HG03520 (cell line): ENCODE measurements at regions not wholly inside any gene's neighbourhood (a gene's known extent, or its start where the extent isn't known, plus 50 kb on each side); places are given as distances from the start of the nearest gene placed in this dataset.

ENCODE experiments used
- ATAC-seq: cut with Tn5 transposase; IDR thresholded peaks from one replicate; pipeline ENCODE4 v1.9.1; 2021; ENCODE audit warnings: mild to moderate bottlenecking, moderate library complexity; ENCODE audit not compliant: unreplicated experiment

DNA sequence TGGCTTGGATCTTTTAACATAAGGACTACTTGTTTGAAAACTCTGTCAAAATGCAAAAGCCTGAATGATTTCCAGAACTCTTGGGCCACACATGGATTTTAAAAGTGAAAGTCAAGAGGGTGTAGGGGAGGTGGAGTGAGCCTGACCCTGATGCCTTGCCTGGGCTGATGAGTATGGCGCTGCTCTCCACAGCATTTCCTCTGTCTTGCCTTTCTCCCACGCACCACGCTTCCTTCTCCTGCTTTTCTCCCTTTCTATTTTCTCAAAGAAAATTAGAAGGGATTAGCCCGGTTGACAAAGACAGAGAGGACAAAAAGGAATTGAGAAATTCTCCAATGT, 207.0 kb upstream of the CCDC68 start:
- no peak for ATAC-seq

DNA sequence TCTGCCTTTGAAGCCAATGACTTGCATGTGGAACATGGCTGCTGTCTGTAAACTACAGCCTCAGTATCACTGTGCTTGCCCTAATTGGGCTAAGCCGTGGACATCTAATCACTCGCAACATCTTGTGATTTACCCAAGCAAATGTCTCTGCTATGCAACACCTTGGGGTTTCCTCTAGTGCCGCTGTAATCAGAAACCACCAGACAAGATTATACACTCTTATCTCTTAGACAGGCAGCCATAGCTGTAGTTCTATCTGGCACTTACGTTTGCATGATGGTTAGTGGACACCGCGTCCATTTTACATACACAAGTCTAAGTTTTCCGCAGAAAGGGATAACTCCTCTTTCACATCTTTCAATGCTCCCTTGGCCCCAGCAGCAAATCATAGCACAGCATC, 204.3 kb upstream of the CCDC68 start:
- no peak for ATAC-seq

DNA sequence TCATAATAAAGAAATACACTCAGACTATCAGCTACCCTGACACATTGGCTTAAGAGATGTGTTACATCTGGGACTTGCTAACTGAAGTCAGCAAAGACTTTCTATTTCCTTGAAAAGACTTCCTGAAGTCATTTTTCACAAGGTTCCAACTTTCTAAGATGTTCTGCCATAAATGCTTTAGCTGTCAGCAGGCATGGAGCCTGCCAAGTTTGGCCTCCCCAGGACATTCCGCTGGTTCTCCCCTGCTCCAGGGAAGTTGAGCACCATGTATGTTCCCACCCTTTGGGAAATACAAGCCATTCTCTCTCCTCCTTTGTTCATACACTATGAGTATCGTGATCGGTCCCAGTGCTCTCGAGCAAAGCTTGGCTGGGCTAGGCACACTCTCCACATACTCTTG, 202.7 kb upstream of the CCDC68 start:
- ATAC-seq, result no peak

DNA sequence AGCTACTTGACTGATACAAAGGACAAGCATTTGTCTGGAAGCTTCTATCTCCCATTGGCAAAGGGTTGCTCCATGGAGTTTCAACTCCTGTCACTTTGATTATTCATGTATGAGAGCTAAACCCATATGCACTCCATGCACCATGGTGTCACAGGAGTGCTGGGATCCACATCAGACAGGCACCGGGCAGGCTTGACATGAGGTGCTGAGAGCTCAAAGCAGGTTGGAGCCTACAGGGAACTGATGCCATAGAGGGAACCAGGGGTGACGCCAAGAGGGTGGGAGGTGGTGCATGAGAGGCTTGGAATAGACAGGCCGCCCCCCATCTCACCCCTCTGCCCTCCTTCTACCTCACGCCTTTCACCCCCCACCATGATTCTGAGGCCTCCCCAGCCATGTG, 199.8 kb upstream of the CCDC68 start:
- no peak for ATAC-seq

DNA sequence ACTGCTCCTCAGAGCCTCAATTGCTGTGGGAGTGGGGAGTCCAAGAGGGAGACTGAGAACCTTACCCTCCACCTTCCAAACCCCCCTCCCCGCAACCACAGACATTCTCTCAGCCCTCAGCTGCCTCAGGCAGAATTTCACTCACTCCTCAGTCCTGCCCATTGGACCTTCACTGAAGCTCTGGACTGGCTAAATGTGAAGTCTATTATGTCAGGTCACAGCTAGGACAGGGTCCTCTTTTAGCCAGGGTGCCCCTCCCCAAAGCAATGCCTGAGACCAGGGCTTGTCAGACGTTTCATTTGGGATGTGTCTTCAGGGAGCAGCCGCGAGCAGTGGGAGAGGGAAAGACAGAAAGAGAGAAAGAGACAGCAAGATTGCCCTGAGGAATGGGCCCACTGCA, 199.3 kb upstream of the CCDC68 start:
- no peak for ATAC-seq

DNA sequence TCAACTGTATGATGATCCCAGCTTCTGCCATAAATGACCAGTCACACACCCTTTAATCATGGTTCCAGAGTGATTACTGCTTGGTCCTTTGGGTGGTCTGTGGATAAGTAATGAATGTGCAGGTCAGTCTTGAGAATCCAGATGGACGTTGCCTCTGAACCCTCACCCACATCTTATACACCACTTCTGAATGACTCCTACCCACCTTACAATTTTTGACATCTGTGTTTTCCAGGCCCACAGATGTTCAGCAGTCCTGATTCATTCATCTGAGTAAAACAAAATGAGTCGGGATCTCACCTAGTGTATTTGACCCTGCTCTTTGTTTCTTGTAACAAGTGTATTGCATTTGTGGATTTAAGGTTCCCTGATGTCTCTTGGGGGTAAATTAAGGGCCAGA, 194.1 kb upstream of the CCDC68 start:
- no peak for ATAC-seq

DNA sequence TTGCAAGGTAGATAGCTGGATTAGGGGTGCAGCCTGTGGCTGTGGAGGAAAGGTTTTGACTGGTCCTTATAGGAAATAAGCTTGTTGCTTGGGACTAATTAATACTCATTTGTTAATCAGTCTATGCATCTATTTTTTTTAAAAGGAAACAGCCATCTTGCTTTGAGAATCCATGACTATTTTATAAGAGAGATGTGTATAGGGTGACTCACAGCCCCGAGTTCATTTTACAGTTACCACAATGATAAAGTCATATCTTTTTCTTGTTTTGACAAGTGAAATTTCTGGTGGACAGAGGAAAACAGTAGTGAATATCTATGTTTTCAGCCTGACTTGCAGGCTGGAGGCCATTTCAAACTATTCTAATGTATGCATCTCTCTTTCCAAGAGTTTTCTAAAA, 193.5 kb upstream of the CCDC68 start:
- ATAC-seq, result no peak

DNA sequence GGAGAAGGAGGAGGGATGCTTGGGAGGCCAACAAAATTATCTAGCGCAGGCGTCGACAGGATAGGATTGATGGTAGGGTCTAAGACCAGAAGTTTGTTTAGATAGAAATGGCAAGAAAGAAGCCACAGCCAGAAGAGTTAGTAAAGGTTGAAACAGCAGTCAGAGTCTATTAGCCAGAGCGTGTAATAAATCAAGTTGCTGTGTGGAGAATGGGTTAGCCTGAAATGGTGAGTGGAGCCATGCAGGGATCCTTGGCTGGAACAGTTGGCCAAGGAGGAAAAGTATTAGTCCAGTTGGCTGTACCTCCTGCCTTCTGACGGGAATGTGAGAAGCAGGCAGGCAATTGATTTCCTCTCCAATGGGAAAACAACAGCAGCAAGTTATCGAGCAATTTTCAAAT, 190.7 kb upstream of the CCDC68 start:
- no peak for ATAC-seq

DNA sequence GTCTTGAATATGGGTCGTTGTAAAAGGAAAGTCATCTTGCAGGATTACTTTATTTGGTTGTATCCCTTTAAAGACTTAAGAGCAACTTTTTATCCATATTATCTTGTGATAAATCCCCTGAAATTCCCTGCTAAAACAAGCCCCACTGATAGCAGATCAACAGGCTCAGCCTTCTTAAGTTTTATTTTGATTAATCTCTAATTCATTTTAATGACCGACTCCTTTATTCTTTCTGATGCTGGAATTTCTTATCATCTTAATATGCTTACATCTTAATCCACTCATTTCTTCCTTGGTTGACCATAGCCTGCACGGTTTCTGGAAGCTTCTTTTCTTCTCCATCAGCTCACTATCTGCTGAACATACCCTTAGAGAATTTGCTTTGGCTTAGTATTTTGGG, 188.5 kb upstream of the CCDC68 start:
- ATAC-seq, result no peak

DNA sequence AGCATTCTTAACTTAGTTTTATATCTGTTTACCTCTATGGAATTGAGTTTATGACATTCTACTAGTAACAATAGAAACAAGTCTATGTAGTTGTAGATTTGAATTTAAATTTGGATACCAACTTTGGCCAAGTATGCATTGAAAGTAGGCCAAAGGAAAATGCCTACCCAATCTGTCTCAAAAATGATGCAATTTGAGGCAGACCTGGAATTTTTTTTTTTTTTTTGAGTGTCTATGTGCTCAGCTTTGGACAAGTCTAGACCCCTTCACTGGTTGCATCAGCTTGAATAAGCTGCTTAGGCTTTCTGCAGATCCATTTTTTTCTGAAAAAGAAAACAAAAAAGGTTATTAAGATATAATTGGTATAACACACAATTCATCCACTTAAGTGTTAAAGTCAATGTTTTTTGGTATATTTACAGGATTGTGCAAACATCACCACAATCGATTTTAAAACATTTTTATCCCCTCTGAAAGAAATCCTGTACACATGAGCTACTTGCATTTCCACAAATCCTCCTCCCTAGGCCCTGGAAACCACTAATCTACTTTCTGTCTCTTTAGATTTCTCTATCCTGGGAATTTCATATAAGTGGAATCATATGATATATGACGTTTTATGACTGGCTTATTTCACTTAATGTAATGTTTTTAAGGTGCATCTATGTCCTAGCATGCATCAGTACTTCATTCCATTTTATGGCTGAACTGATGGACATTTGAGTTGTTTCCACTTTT, 185.1 kb upstream of the CCDC68 start:
- no peak for ATAC-seq

DNA sequence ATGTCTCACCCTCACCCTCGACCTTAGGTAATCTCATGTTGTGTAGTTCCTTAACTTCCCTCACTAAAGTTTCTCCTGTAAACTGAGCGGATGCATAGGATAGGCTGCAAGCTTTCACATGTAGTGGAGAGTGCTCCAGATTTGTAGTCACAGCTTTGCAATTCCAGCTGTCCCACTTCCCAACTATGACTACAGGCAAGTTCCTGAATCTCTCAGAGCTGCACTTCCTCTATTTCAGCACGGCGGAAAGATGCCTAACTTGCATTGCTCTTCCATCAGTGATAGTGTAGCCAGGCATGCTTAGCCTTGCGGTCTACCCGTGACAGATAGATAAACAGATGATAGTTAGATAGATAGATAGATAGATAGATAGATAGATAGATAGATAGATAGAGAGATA, 183.1 kb upstream of the CCDC68 start:
- ATAC-seq, result no peak

DNA sequence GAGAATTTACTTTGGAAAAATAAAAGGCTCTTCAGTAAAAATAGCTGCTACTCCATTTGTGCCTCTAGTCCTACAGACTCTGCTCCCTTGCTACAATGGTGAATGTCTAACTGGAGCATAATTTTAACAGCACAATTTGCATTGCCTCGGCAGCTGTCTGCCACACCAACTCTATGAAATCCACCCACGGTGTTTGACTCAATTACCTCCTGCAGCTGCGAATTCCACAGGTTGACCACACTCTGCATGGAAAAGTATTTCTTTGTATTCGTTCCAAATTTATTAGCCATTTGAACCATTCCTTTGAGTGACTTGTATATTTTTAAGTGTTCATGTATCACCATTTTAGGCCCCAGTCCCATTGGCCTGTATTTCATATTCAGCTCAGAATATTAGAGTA, 182.1 kb upstream of the CCDC68 start:
- no peak for ATAC-seq

DNA sequence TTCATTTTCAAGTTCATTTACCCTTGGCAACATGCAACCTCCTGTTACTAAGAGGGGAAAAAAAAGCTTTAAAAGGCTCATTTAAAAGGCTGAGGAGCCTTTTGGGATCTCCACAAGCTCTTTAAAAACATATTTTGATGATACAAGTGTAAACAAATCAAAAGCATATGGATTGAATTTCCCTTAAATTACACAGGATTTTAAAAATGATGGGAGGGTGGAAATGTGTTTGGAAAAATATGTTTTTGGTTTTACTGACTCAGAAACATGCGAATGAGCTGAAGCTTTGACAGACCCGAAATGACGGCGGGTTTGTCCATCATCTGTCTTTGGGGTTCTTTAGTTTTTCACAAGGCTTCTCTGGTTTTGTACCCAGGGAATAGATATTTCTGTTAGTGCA, 180.6 kb upstream of the CCDC68 start:
- ATAC-seq, result no peak

DNA sequence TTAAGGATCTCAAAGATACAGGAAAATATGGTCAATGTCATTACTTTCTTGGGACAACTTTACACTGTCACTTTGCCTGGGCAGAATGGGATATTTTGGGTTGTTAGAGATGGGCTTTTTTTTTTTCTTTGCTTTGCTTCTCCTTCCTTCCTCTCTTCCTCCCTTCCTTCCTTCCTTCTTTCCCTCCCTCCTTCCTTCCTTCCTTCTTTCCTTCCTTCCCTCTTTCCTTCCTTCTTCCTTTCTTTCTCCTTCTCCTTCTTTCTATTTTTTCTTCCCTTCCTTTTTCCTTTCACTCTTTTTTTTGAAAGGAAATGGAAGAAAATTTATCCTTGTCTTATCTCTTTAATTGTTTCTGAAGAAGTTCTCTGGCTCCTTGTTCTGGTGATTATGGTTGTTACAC, 180.0 kb upstream of the CCDC68 start:
- no peak for ATAC-seq

DNA sequence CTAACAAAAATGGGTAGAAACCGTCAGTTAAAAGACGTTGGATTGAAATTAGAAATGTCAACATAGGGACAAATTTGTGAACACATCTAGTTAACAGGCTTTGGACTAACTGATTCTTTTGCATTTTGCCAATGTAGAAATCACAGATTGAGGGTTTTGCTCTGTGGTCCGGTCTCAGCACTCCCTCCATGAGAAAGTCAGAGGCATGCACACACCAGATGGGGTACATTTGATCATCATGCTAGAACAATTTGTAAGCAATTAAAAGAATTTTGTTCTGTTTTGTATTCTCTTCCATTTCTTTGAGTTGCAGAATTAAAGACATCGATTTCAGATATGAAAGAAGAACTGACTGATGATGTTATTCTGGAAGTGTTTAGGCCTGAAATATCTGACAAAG, 179.1 kb upstream of the CCDC68 start:
- ATAC-seq, result no peak

DNA sequence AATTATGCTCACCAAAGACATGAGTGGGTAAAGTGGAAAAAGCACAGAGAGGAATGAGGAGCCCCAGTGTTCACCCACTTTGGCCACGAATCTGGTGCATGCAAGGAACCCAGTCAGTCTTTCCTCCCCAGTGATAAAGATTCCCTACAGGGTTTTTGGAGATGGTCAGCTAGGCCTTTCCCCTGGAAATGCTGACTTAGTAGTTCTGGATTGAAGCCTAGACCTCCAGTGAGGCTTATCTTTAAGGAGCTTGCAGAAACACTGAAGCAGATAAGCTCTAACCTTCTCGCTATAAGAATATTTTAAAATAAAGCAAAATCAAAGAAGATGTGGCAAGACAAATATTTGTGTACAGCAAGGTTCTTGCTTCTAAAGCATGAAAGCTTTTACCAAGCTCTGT, 178.3 kb upstream of the CCDC68 start:
- ATAC-seq, result no peak

DNA sequence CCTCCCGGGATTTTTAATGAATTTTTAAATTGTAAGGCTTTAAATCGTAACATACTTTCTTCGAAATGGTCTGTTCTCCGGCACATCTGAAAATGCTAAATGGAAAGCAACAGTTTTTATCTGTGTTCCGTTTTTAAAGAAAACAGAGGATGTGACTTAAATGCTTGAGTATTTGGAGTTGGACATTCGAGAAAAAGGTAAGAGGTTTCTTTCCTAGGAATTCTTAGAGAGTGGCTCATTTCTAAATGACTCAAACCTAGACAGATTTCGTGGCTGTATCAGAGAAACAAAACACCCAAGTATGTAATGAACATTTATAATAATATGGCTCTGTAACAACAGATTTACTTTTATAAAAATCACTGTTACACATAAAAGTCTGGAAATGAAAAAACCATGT, 177.6 kb upstream of the CCDC68 start:
- ATAC-seq, result no peak

DNA sequence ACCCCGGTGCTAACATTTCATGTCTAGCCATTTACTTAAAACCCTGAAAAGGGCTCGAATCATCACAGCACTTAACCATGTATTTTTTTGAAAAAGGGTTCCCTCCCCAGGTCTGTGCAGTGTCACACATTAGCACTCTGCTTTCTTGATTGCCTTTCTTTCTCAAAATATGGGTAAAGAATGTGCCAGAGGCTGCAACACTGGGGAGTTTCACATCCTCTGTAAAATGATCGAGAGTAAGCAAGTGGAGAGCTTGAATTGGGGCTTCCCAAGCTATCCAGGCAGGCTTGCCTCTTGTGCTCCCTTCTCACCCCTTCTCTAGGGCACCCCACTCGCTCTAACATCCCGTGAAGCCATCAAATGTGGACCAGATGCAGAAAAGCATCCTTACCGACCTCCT, 177.0 kb upstream of the CCDC68 start:
- peak; percentile 46 for ATAC-seq

DNA sequence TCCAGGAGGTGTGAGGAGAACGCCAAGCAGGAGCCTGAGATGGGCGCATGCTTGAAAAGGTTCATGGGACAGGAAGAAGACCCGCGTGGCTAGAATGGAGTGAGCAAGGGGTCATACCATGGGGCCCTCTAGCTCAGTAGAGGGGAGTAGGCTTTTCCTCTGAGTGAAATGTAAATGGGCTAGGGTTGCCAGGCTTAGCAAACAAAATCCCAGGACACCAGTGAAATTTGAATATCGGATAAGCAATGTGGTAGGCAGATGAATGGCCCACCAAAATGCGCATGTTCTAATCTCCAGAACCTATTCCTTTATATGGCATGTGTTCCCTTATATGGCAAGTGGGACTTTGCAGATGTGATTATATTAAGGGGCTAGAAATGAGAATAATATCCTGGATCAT, 174.1 kb upstream of the CCDC68 start:
- ATAC-seq, result no peak

DNA sequence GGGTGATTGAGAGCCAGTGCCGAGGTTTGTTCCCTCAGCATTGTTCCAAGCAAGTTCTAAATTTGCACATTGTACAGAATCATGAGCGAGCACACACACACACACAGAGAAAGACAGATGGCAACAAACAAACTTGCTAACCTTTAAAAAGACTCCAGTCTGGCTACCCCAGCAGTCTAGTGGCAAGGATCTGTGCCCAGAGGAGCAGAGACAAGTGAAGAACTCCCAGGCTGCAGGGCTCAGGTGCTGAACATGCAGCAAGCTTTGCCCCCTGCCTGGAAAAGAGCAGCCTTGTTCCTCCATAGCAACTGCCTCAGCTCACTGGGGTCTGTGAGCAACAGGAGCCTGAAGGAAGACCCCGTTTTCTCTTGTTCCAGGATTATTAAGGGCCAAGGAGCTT, 169.2 kb upstream of the CCDC68 start:
- ATAC-seq, result no peak

DNA sequence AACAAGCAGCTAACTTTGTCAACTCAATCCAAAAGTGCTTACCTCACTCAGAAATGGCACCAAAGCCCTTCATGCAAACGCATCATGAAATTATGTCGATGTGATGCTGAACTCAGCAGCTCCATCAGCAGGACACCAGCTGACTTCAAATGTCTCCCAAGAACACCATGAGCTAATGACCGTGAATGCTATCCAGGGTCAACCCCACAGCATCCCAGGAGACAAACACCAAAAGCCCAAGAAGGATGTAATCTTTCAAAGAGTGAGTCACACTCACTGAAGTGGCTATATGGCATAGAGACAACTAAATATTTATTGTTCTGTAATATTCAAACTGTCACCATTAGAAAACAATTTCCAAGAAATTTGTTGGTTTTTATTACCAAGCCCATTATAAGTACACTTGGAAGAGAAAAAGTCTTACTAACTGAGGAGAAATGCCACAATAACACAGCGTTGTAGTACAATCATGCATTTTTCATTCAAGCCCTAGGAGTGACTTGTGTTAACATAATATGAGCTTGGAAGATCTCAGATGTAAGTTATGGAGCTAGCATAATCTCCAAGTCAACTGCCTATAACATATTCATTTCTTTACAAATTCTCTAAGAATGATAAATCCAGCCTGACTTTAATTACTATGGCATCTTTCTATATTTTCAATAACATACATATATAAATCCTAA, 165.0 kb upstream of the CCDC68 start:
- ATAC-seq, result no peak

DNA sequence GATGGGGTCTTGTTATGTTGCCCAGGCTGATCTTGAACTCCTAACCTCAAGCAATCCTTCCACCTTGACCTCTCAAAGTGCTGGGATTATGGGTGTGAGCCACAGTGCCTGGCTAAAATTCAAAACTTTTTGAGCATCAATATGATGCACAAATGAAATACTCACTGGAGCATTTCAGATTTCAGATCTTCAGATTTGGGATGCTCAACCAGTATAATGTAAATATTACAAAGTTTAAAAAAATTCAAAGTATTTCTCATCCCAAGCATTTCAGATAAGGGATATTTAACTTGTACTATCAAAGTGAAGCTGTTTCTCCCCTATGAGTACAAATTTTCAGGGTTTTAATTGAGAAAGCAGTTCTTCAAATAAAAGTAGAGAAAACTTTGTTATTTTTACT, 164.1 kb upstream of the CCDC68 start:
- no peak for ATAC-seq
